ENCODE measurements at regions not wholly inside any gene's neighbourhood (a gene's known extent, or its start where the extent isn't known, plus 50 kb on each side); places are given as distances from the start of the nearest gene placed in this dataset.

DNA sequence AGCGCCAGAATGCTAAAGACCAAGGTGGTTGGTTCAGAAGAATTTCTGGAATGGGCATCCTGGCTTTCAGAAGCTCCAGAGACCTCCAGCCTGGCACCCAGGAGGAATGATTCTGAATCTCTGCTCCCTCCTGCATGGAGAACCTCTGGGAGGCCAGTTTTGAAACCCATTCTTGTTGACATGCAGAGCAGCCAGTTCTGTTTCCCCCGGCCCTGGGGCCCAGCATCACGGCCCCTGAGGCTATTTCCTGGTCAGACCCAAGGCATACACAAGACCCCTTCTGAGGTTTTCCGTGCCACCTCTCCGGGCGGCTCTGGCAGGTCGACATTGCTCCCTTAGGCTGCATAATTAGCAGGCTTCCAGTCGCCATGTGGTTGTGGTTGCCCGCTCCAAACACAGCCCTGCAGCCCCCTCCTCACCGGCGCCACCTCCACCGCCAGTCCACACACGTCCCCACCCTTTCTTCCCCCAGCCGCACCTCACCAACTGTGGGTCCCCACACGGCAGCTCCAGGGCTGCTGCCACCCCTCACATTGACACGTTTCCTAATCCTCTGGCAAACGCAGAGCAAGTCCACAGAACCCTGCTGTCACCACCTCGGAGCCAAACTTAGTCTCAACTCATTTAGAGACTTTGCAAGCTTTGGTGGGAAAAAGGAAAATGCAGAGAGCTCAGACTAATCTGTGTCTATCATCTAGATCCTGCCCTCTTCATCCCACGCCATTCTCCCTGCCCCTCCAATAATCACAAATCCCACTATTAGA lies 367.1 kb downstream of the SOX9 start:
- DNase-seq (ENCODE audit: low read depth in 2 of 2, low spot score in 1 of 2), result no peak

DNA sequence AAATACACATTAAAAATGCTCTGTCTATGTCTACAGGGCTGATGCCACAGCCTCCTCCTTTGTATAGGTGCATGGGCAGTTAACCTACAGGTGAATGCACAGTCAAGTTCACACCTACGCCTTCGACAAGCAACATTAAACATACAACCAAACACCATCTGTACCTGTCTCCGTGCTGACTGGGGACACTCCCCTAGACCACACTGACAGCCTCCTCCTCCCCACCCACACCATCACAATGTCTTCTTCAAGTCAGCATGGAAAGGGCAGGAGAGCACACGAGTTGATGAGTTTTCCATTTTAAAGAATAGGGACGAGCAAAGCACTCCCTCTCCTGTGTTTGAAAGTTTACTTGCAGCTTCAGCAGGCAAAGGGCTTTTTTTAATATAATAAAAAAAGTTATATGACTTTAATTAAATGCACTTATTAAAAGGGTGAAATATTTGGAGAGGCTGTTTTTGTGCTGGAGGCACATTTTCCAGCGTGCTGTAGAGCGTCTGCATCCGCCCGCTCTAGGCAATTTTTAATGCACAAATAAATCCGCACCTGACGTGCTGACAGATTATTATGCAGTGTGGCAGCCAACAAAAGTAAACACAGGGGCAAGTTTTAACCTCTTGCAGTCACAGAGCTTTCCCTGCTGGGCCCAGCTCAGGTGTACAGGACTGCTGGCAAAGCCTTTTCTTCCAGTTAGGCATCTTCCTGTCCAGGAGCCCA lies 367.9 kb downstream of the SOX9 start:
- DNase-seq (ENCODE audit: low read depth in 2 of 2, low spot score in 1 of 2), result no peak

DNA sequence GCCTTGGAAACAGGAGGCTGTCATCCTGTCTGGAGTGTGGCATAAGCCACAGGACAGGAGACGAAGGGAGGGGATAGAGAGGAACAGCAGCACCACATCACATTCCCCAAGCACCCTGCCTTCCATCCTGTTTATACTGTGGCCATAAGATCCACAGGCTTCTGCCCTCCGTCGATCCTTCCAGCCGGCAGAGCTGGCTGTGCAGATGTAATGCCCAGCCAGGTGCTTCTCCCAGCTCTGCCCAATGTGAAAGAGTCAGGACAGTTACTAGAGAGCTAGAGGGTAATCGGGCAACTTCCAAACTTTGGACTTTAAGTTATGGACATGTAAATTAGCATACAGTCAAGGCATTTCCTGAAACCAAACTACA lies 368.4 kb downstream of the SOX9 start:
- no peak for DNase-seq (ENCODE audit: low read depth in 2 of 2, low spot score in 1 of 2)

DNA sequence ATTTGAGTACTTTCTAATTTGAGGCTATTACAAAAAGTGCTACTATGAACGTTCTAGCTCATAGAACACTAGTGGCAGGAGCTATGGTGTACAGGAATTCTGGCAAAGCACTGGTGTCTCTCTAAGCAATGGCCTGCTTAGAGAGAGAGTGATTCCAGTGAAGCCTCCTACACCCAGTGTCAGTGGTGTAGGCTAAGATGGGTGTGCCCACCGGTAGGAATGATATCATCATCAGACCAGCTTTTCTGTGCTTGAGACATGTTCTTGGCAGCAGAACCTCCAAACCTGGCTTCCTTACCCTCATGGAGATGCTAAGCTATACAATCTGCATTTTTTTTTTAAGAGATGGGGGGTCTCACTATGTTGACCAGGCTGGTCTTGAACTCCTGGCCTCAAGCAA lies 370.3 kb downstream of the SOX9 start:
- DNase-seq (ENCODE audit: low read depth in 2 of 2, low spot score in 1 of 2), result no peak

DNA sequence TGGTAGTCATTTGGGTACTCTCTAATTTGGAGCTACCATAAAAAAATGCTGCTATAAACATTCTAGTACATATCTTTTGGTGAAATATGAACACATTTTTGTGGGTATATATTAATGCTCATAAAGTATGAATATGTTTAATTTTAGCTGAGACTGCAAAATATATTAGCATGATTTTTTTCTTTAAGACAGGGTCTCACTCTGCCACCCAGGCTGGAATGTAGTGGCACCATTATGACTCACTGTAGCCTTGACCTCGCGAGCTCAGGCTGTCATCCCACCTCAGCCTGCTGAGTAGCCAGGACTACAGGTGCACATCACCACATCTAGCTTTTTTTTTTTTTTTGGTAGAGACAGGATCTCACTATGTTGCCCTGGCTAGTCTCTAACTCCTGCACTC lies 371.7 kb downstream of the SOX9 start:
- DNase-seq (ENCODE audit: low read depth in 2 of 2, low spot score in 1 of 2), result no peak

DNA sequence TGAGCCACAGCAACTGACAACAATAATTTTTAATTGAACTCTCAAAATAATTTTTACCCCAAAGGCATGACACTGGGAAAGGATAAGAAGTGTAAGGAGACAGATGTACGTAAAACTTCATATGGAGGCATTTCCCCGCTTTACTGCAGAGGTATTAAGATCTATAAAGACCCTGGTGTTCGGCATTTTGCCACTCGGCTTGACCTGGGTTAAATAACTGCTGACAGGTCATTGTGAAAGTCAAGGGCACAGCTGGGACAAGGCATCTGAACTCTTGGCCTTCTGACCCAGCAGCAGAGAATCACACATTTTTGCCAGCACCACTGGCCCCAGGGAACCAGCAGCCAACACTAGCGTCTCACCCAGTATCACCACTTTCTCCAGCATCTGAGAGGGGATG lies 372.1 kb downstream of the SOX9 start:
- DNase-seq (ENCODE audit: low read depth in 2 of 2, low spot score in 1 of 2), result no peak

DNA sequence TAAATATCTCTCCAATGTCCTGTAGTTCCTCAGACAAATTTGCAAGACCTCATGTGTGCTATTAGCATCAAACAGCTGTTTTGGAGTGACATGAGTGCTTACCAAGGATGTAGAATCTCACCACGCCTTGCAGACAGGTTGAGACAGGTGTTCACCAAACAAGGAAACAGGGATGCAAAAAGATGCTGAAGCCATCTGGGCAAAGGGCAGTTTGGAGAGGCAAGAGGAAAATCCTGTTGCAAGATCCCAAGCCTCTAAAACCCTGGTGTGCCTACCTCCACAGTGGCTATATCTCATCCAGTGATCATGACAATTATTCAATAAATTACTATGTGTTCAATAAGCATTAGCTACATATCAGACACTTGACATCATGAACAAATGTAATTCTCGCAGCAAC lies 373.7 kb downstream of the SOX9 start:
- no peak for DNase-seq (ENCODE audit: low read depth in 2 of 2, low spot score in 1 of 2)

DNA sequence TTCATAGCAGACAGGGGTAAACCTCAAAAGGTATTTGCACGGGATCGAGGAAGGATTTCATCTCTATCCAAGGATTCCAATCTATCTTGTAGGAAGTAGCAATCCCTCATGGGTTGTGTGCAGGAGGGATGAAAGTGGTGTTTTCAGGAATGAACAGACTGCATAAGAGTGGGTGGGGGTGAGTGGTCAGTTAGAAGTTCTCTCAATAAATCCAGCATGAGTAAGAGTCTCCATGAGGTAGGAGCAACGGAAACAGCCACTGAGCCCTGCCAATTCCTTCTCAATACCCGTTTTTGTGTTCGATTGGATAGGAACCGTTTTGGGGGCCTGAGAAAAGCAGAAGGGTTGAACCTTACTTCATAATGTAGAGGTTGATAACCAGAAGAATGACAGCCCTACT lies 375.6 kb downstream of the SOX9 start:
- DNase-seq (ENCODE audit: low read depth in 2 of 2, low spot score in 1 of 2), result no peak

DNA sequence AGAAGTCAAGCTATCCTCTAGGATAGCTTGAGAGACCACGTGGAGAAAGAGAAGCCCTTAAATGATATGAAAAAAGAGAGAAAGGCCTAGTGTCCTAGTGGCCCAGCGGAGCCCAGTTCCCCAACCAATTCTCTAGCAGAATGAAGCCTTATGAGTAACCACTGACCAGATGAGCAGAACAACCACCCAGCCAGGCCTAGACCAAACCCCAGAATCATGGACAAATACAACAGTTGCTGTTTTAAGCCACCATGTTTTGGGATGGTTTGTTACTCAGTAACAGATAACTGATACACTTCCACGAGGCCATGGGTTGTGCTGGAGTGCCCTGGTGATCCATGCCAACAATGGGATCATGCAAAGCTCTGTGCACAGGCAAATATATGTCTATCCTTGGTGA lies 377.1 kb downstream of the SOX9 start:
- DNase-seq (ENCODE audit: low read depth in 2 of 2, low spot score in 1 of 2), result no peak

DNA sequence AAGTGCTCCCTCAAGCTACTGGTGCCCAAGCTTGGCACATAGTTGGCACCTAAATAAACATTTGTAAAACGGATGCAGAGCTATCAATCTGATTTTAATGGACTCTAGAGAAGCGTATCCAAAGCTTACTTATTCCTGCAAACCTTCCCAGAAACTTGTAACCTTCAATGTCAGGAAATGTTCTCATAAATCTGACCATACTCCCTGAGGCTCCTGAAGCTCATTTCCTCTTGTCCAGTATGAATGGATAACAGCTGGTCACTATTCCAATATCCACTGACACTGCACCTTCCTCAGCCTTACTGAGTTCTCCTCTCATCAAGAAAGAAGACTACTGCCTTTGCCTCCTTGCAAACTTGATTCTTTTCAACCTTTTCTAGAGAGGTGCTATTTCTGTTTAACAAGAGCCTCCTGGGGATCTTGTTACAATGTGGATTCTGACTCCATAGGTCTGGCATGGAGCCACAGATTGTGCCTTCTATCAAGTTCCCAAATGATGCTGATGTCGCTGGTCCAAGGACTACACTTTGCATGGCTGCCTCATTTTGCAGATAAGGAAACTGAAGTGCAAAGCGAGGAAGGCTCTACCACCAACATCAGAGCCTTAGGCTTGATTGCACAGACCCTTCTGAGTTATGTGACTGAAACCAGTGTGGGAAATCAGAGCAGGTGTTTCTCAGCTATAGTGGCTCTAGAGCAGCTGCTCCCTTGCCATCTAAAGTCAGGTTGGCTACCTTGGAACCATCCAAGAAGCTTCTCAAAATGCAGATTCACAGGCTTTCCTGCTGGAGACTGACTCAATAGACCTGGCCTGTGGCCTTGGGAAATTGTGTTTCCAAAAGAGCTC lies 377.8 kb downstream of the SOX9 start:
- no peak for DNase-seq (ENCODE audit: low read depth in 2 of 2, low spot score in 1 of 2)

DNA sequence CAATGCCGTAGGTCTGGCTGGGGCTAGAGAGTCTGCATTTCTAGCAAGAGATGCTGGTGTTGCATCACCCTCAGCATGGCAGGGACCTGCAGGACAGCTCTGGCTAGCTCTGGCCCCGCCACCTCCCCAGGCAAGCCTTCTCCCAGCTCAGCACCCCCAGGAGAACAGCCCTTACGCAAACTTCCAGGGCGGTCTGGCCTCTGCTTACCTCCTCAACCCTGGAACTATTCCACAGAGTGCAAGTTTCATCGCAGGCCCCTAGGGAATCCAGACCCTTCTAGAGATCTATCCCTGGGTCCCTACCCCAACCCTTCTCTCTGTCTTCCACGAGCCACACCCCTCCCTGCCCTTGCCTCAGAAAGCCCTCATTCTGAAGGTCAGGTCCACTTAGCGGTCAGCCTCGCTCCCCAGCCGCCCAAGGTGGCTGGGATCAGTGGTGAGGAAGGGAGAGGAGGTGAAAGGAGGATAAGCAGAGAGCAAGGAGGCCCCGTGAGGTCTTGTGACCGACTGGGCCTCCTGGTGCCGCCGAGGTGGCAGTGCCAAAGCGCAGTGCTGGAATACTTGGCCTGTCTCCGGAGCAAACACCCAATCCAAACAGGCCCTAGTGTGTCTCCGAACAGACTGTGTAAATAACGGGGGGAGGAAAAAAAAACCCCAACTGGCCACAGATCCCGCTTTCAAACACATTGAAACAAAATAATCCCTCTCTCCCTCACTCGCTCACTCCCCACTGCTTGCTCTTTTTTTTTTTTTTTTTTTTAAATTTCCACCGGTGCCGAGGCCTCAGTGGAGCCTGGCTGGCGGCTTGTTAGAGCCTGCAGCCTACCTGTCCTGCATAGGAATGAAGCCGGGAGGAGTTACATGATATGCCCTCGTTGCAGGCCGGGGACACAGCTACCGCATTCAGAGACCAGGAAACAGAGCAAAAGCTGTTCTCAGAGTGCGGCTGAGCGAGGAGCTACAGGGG lies 380.9 kb downstream of the SOX9 start:
- no peak for DNase-seq (ENCODE audit: low read depth in 2 of 2, low spot score in 1 of 2)

DNA sequence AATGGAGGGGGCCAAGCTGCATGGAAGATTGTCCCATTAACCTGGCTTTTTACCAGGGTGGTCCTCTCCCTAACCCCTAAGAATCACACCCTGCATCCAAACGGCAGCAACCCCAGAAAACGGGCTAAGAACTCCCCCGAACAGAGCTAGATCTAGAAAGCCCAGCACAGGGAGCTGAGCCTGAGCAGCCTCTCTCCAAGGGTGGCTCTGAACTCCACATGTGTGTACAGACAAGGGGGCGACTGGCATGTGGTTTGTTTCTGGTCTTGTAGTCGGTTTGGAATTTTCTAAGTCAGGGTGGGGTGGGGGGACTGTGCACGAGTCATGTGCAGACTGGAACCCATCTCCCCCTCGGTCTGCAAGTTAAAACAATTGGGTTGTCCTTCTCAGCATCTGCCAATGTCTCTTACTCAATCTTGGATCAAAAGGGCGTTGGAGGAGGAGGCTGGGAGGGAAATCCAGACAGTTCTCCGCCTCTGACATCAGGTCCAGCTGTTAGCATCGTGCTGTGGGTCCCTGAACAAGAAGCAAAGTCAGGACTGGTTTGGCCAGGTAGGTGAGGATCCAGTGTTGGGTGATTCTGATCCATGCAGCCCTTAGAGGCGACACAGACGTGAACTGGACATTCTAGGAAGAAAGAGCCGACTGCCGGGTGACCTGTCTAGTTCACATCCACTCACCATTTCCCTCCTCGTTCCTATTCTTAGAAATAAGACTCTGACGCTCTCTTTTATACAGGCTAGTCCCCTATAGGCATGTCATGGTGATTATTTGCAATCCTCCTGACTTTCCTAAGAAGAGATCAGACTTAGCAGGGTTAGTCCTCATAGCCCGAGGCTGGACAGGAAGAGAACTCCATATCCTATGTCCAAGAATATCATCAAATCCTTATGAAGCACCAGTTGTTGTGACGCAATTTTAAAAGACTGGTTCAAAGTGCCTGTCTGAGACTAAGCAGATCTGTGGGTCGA lies 381.8 kb downstream of the SOX9 start:
- no peak for DNase-seq (ENCODE audit: low read depth in 2 of 2, low spot score in 1 of 2)

DNA sequence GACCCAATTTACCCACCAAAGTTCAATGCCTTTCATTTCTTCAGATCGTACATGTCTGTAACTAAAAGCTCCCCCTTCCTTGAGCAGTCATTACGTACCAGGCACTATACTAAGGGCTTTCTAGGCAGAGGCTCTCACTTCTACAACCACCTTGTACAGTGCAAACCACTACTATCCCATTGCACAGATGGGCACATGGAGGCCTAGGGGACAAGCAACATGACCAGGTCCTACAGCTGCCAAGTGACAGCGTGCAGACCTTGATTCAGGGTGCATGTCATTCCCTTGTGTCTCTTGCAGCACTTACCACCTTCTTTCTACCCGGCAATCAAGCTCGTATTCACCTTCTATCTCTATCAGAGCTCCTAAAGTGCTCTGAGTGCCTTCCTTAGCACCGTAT lies 382.7 kb downstream of the SOX9 start:
- no peak for DNase-seq (ENCODE audit: low read depth in 2 of 2, low spot score in 1 of 2)

DNA sequence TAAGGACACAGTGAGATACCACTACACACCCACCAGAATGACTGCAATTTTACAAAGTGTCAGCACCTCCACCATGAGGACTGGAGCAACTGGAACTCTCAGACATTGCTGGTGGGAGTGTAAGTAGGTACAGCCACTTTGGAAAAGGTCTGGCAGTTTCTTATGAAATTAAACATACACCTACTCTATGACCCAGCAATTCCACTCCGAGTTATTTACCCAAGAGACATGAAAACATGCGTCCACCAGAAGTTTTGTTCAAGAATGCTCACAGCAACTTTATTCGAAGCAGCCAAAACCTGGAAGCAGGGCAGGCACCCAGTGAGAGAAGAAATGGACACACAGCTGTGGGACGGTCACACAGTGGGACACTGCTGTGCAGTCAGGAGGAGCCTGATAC lies 384.0 kb downstream of the SOX9 start:
- DNase-seq (ENCODE audit: low read depth in 2 of 2, low spot score in 1 of 2), result no peak

DNA sequence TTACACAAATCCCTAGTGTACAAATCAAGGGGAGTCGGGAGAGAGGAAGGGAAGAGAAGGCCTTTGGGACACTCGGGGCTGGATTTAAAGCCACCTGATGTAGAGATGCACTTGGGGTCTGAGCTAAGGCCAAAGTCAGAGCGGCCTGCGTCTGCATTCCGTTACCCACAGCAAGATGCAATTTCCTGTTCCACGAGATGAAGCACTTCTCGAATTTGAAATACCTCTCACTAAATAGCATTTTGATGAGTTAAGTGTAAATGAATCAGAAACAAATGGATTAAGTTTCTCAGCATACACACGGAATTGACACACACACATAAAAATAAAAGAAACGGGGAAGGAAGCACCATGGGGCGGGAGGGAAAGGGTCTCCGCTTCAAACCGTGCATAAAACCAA lies 386.0 kb downstream of the SOX9 start:
- DNase-seq (ENCODE audit: low read depth in 2 of 2, low spot score in 1 of 2), result no peak

DNA sequence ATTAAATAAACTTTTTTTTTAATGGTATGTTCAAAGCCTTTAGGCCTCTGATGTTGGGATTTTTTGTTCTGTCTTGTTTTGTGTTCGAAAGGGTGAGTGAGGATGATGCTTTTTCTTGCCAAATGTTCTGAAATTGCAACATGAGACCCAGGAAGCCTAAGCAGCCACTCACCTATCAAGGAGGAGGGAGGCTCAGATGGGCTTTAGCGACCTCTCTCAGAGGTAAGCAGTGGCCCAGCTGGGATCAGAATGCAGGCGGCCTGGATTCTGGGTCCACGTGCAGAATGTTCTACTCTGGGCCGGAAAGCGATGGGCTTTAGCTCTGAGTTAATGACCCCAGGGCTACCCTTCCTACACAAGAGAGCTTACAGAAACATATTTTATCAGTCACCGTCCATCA lies 386.6 kb downstream of the SOX9 start:
- no peak for DNase-seq (ENCODE audit: low read depth in 2 of 2, low spot score in 1 of 2)

DNA sequence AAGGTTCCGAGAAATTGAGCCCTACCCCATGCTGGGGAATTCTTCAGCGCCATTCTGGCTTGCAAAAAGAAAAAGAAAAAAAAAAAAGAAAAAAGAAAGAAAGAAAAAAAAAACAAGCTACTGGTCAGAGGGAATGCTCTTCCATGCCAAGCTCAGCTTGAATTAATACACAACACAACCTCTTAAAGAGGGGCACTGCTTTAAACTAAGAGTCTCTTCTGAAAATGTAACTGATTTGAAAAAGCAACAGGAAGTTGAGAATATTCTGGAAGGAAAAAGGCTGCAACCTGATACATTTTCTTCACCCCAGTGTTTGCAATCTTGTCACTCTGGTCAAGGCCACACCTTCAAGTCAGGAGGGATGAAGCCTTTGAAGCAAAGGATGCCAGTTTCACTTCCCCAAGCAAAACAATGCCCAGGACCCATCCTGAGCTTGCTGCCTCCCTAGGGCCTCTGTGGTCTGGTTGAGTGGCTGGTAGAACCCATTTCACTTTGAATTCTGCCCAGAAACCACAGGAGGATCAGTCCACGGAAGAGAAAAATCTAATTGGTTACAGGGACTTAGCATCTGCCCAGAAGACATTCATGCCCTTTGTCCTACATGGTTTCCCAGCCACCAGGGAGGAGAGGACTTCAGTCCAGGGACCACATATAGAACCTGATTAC lies 389.7 kb downstream of the SOX9 start:
- no peak for DNase-seq (ENCODE audit: low read depth in 2 of 2, low spot score in 1 of 2)

DNA sequence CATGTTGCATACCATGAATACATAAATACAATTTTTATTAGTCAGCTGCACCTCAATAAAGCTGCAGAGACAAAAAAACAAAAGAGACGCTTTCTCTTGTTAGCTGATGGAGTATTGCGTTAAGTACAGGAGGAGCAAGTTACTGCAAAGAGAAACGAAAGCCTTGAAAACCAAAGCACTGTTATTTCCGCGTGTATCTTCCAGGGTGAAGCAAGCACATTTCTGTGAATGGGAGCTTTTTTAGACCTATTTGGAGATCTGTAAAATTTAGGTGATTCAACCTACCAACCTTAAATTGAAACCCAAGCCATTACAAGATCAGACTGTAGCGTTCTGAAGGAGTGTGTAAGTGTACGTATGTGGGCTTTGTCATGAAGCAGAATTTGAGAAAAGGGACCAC lies 390.4 kb downstream of the SOX9 start:
- DNase-seq (ENCODE audit: low read depth in 2 of 2, low spot score in 1 of 2), result no peak

DNA sequence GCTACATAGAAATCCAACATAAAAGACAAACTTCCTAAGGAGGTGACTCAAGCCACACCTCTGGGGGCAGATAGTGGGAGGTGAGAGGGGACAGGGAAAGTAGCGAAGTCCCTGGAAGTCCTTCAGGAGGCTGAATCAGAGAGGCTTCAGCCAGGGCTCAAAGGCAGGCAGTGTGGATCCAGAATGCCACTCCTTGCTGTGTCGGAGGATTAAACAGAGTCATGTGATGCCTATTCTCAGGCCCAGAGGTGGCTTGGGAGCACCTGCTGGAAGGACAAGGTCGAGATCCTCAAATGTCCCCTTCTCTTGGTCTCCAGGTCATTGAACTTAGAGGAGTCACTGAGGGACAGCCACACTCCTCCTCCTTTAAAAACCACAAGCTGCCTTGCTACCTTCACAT lies 391.1 kb downstream of the SOX9 start:
- DNase-seq (ENCODE audit: low read depth in 2 of 2, low spot score in 1 of 2), result no peak
